H9 (cell line): ENCODE measurements at regions not wholly inside any gene's neighbourhood (a gene's known extent, or its start where the extent isn't known, plus 50 kb on each side); places are given as distances from the start of the nearest gene placed in this dataset.

Experiments
- DNase-seq: peaks from one replicate; pipeline ENCODE4 v3.0.0-alpha.2; 2017
- H2AFZ ChIP-seq: one replicate; pipeline ENCODE4 v1.6.1; 2013; ENCODE audit warnings: mild to moderate bottlenecking, low read length, control low read depth, moderate library complexity
- H2AK5ac ChIP-seq: 2 replicates; pipeline ENCODE4 v1.6.1; 2013; ENCODE audit warnings: low read length, control low read depth, mixed read lengths; ENCODE audit not compliant: insufficient read length
- H2BK120ac ChIP-seq: one replicate; pipeline ENCODE4 v1.6.1; 2013; ENCODE audit warnings: low read depth, mild to moderate bottlenecking, low read length, control low read depth, inconsistent platforms; ENCODE audit not compliant: poor library complexity, severe bottlenecking
- H2BK12ac ChIP-seq: 2 replicates; pipeline ENCODE4 v1.6.1; 2013; ENCODE audit warnings: low read length, control low read depth, mixed read lengths, low read depth; ENCODE audit not compliant: insufficient read length
- H2BK15ac ChIP-seq: 2 replicates; pipeline ENCODE4 v1.6.1; 2013; ENCODE audit warnings: low read depth, low read length, control low read depth
- H2BK20ac ChIP-seq: one replicate; pipeline ENCODE4 v1.6.1; 2013; ENCODE audit warnings: low read depth, mild to moderate bottlenecking, low read length, control low read depth, inconsistent platforms; ENCODE audit not compliant: poor library complexity, severe bottlenecking
- H2BK5ac ChIP-seq: 2 replicates; pipeline ENCODE4 v1.6.1; 2013; ENCODE audit warnings: low read length, control low read depth, mixed read lengths; ENCODE audit not compliant: insufficient read length
- H3K14ac ChIP-seq: 2 replicates; pipeline ENCODE4 v1.6.1; 2013; ENCODE audit warnings: low read length, control low read depth; ENCODE audit not compliant: insufficient read depth
- H3K18ac ChIP-seq: 2 replicates; pipeline ENCODE4 v1.6.1; 2013; ENCODE audit warnings: low read depth, mild to moderate bottlenecking, mixed read lengths, low read length, control low read depth; ENCODE audit not compliant: insufficient read length
- H3K23ac ChIP-seq: 2 replicates; pipeline ENCODE4 v1.6.1; 2013; ENCODE audit warnings: low read length, control low read depth, mixed read lengths, low read depth; ENCODE audit not compliant: insufficient read length
- H3K23me2 ChIP-seq: 2 replicates; pipeline ENCODE4 v1.6.1; 2013; ENCODE audit warnings: low read depth, mild to moderate bottlenecking, mixed read lengths, low read length, control low read depth; ENCODE audit not compliant: insufficient read length, poor library complexity, severe bottlenecking
- H3K27ac ChIP-seq: 2 replicates; pipeline ENCODE4 v1.5.1; 2013; ENCODE audit warnings: low read length, control low read depth, mixed read lengths, low read depth; ENCODE audit not compliant: insufficient read length
- H3K27me3 ChIP-seq: 2 replicates; pipeline ENCODE4 v1.6.1; 2013; ENCODE audit warnings: low read length, control low read depth, inconsistent platforms; ENCODE audit not compliant: insufficient read depth
- H3K4ac ChIP-seq: 2 replicates; pipeline ENCODE4 v1.6.1; 2013; ENCODE audit warnings: low read depth, mild to moderate bottlenecking, control low read depth, inconsistent platforms, low read length, moderate library complexity
- H3K4me1 ChIP-seq: 2 replicates; pipeline ENCODE4 v1.6.1; 2013; ENCODE audit warnings: low read length, control low read depth, inconsistent platforms; ENCODE audit not compliant: insufficient read depth
- H3K4me2 ChIP-seq: 2 replicates; pipeline ENCODE4 v1.6.1; 2013; ENCODE audit warnings: low read length, control low read depth, mixed read lengths; ENCODE audit not compliant: insufficient read length, insufficient read depth
- H3K56ac ChIP-seq: 2 replicates; pipeline ENCODE4 v1.6.1; 2013; ENCODE audit warnings: low read depth, mild to moderate bottlenecking, mixed read lengths, low read length, control low read depth; ENCODE audit not compliant: insufficient read length
- H3K79me1 ChIP-seq: 2 replicates; pipeline ENCODE4 v1.6.1; 2013; ENCODE audit warnings: low read depth, mild to moderate bottlenecking, moderate library complexity, low read length, control low read depth, inconsistent platforms; ENCODE audit not compliant: insufficient read depth, poor library complexity, severe bottlenecking
- H3K79me2 ChIP-seq: 2 replicates; pipeline ENCODE4 v1.6.1; 2013; ENCODE audit warnings: low read length, control low read depth, inconsistent platforms; ENCODE audit not compliant: insufficient read depth
- H3K9ac ChIP-seq: 2 replicates; pipeline ENCODE4 v1.6.1; 2013; ENCODE audit warnings: low read length, control low read depth, mixed read lengths; ENCODE audit not compliant: insufficient read length; ENCODE audit errors: extremely low read depth
- H3K9me3 ChIP-seq: one replicate; pipeline ENCODE4 v1.6.1; 2013; ENCODE audit warnings: low read depth, low read length, inconsistent platforms; ENCODE audit not compliant: control insufficient read depth
- H3T11ph ChIP-seq: one replicate; pipeline ENCODE4 v1.6.1; 2013; ENCODE audit warnings: mild to moderate bottlenecking, low read length, control low read depth, inconsistent platforms
- H4K20me1 ChIP-seq: one replicate; pipeline ENCODE4 v1.6.1; 2013; ENCODE audit not compliant: control insufficient read depth, insufficient read length, insufficient read depth
- H4K5ac ChIP-seq: 2 replicates; pipeline ENCODE4 v1.6.1; 2013; ENCODE audit warnings: low read depth, mild to moderate bottlenecking, mixed read lengths, low read length, control low read depth; ENCODE audit not compliant: insufficient read length
- H4K8ac ChIP-seq: replicated peaks from 2 replicates; pipeline ENCODE4 v1.6.1; 2013; ENCODE audit warnings: low read length, control low read depth, mixed read lengths, low read depth; ENCODE audit not compliant: insufficient read length
- H4K91ac ChIP-seq: 2 replicates; pipeline ENCODE4 v1.6.1; 2013; ENCODE audit warnings: low read depth, mild to moderate bottlenecking, moderate library complexity, mixed read lengths, low read length, control low read depth; ENCODE audit not compliant: insufficient read length
- H3K27ac Mint-ChIP-seq, 3 experiments: 2 replicates in 2 of 3; 3 replicates in 1 of 3; pipeline ENCODE4 v1.8.0; 2020 to 2021; ENCODE audit warnings: mixed read lengths in 3 of 3, mild to moderate bottlenecking in 1 of 3, moderate library complexity in 1 of 3
- H3K27me3 Mint-ChIP-seq: 2 replicates; pipeline ENCODE4 v1.8.0; 2021; ENCODE audit warnings: low read depth, mild to moderate bottlenecking, moderate library complexity, mixed read lengths
- H3K36me3 Mint-ChIP-seq, 3 experiments: 2 replicates in 2 of 3; 3 replicates in 1 of 3; pipeline ENCODE4 v1.8.0; 2020 to 2021; ENCODE audit warnings: low read depth in 3 of 3, mixed read lengths in 3 of 3; ENCODE audit not compliant: insufficient read depth in 1 of 3
- H3K4me1 Mint-ChIP-seq, 2 experiments: 2 replicates each; pipeline ENCODE4 v1.8.0; 2020; ENCODE audit warnings: mixed read lengths in 2 of 2
- H3K4me3 Mint-ChIP-seq, 2 experiments: 2 replicates in 1 of 2; 3 replicates in 1 of 2; pipeline ENCODE4 v1.8.0; 2020 to 2021; ENCODE audit warnings: mild to moderate bottlenecking in 2 of 2, mixed read lengths in 2 of 2, moderate library complexity in 1 of 2
- H3K9me3 Mint-ChIP-seq, 2 experiments: 2 replicates in 1 of 2; 3 replicates in 1 of 2; pipeline ENCODE4 v1.8.0; 2020; ENCODE audit warnings: mild to moderate bottlenecking in 2 of 2, mixed read lengths in 2 of 2, moderate library complexity in 1 of 2
- WGBS: extraction: QIAGEN DNeasy Blood & Tissue Kit; methylation state at CpG from one replicate; pipeline ENCODE4 v1.1.7; 2013; ENCODE audit warnings: missing lambda C conversion rate, low lambda C conversion rate, mixed read lengths; ENCODE audit not compliant: insufficient read length; ENCODE audit errors: extremely low coverage; 5-methylcytosine and 5-hydroxymethylcytosine counted together
- TF ChIP-seq, protein P1 (sequence below): fragments of 200-600 bp; sonication (generic); conservative IDR thresholded peaks from 3 replicates; pipeline ENCODE4 v1.8.0; 2021; ENCODE audit warnings: antibody characterized with exemption, mild to moderate bottlenecking

DNA sequence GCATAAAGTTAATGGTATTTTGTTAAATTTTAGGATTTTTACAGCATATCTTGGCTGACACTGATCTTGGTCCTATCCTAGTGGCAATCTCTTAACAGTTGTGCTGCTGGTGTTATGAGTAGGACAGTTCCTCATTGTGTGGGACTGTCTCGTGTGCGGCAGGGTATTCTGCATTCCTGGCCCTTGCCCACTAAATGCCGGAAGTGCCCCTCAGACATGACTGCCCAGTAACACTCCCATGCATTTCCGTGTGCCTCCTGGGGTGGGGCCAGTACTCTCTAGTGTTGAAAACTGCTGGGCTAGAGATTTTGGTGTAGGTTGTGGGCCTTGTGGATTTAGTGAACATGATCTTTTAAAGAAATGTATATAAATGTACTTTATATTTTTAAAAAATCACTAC lies 227.1 kb upstream of the DMRT1 start:
- H3K4me1 Mint-ChIP-seq: peaks cover 13 to 14% of the 10 kb centered on the region in 2 experiments

More for the DNA sequence above, 227.1 kb upstream of the DMRT1 start:
- H2BK12ac ChIP-seq: no peak overlapping the region
- no peak overlapping the region for H4K91ac ChIP-seq
- H3K27me3 ChIP-seq: no peaks in the 10 kb centered on the region
- H3K36me3 Mint-ChIP-seq: no peaks in the 10 kb centered on the region; a peak in 1 of 7 replicates
- H4K20me1 ChIP-seq: no peaks in the 10 kb centered on the region
- no peaks in the 10 kb centered on the region for H3K23me2 ChIP-seq
- no peak overlapping the region for H4K5ac ChIP-seq
- H3K4me1 ChIP-seq: no peaks in the 10 kb centered on the region
- no peak overlapping the region for H2AK5ac ChIP-seq
- no peaks in the 10 kb centered on the region for H3K9me3 Mint-ChIP-seq
- H3K14ac ChIP-seq: no peak overlapping the region
- no CpG with 5 or more reads among the region's 4 CpGs for WGBS
- H3K23ac ChIP-seq: no peak overlapping the region
- H4K8ac ChIP-seq: no peak overlapping the region
- H3K4me3 Mint-ChIP-seq: no peak overlapping the region
- H3K9ac ChIP-seq: no peak overlapping the region
- H2BK120ac ChIP-seq: no peak overlapping the region
- H3K18ac ChIP-seq: no peak overlapping the region
- H2BK20ac ChIP-seq: no peak overlapping the region
- H3K9me3 ChIP-seq: no peaks in the 10 kb centered on the region
- H3K4ac ChIP-seq: no peak overlapping the region
- no peaks in the 10 kb centered on the region for H3K79me1 ChIP-seq
- H2BK15ac ChIP-seq: no peak overlapping the region
- no peaks in the 10 kb centered on the region for H3K27me3 Mint-ChIP-seq
- H2AFZ ChIP-seq: no peak overlapping the region
- no peaks in the 10 kb centered on the region for H3K79me2 ChIP-seq
- no peak overlapping the region for H3K27ac ChIP-seq
- H3K4me2 ChIP-seq: no peak overlapping the region
- TF ChIP-seq, protein P1, sequence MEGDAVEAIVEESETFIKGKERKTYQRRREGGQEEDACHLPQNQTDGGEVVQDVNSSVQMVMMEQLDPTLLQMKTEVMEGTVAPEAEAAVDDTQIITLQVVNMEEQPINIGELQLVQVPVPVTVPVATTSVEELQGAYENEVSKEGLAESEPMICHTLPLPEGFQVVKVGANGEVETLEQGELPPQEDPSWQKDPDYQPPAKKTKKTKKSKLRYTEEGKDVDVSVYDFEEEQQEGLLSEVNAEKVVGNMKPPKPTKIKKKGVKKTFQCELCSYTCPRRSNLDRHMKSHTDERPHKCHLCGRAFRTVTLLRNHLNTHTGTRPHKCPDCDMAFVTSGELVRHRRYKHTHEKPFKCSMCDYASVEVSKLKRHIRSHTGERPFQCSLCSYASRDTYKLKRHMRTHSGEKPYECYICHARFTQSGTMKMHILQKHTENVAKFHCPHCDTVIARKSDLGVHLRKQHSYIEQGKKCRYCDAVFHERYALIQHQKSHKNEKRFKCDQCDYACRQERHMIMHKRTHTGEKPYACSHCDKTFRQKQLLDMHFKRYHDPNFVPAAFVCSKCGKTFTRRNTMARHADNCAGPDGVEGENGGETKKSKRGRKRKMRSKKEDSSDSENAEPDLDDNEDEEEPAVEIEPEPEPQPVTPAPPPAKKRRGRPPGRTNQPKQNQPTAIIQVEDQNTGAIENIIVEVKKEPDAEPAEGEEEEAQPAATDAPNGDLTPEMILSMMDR: no peak
- H3K27ac Mint-ChIP-seq: no peak overlapping the region
- H2BK5ac ChIP-seq: no peak overlapping the region
- no peak for DNase-seq
- H3T11ph ChIP-seq: no peak overlapping the region
- no peak overlapping the region for H3K56ac ChIP-seq
